ENCODE measurements at regions not wholly inside any gene's neighbourhood (a gene's known extent, or its start where the extent isn't known, plus 50 kb on each side); places are given as distances from the start of the nearest gene placed in this dataset.

- Mint-ChIP-seq H3K27ac (no peak overlapping the region), H3K27me3 (ENCODE audit: low read depth in 3 of 3) (peaks cover 4 to 10% (median 5%) of the 10 kb centered on the region in 3 donors), H3K4me3 (no peak overlapping the region), H3K36me3 (no peaks in the 10 kb centered on the region), H3K4me1 (peaks cover 1% of the 10 kb centered on the region), H3K9me3 (peaks cover 0 to 3% (median 0%) of the 10 kb centered on the region in 7 donors)
- no peak for TF ChIP-seq CTCF (IDR thresholded peaks at IDR 0.05)
- no CpG with 5 or more reads among the region's 5 CpGs for WGBS (ENCODE audit: insufficient coverage)
- no peaks in the 10 kb centered on the region for H3K9me3 ChIP-seq (replicated peaks in 1 of 2; ENCODE audit: control insufficient read depth in 1 of 2, insufficient read depth in 1 of 2, low read length in 2 of 2)
- H3K36me3 ChIP-seq (replicated peaks in 1 of 2; ENCODE audit: control insufficient read depth in 1 of 2, insufficient read depth in 2 of 2, low read length in 2 of 2) = no peaks in the 10 kb centered on the region
- no peaks in the 10 kb centered on the region for H3K27me3 ChIP-seq (ENCODE audit: control insufficient read depth in 2 of 2, insufficient read depth in 2 of 2, low read length in 2 of 2)
- H3K4me2 ChIP-seq (replicated peaks; ENCODE audit: extremely low read depth, low read length, poor library complexity, severe bottlenecking) = no peak overlapping the region
- no peaks in the 10 kb centered on the region for H3K4me1 ChIP-seq (ENCODE audit: control insufficient read depth in 1 of 2, insufficient read depth in 2 of 2, low read length in 2 of 2)
- H3K27ac ChIP-seq (ENCODE audit: low read depth in 1 of 2, low read length in 2 of 2) = no peak overlapping the region
- H3K4me3 ChIP-seq (replicated peaks in 1 of 3; ENCODE audit: low read depth in 2 of 3, low read length in 3 of 3) = no peak overlapping the region
- DNase-seq = no peak
- no peaks in the 10 kb centered on the region for H3K79me2 ChIP-seq (ENCODE audit: insufficient read depth, low read length)
- H4K20me1 ChIP-seq (ENCODE audit: insufficient read depth, low read length) = no peaks in the 10 kb centered on the region
- intact Hi-C loops (cut with micrococcal nuclease) = no loop called here
- H2AFZ ChIP-seq (ENCODE audit: insufficient read depth, low read depth, low read length, poor library complexity, severe bottlenecking) = no peak overlapping the region
- H3K9ac ChIP-seq (ENCODE audit: insufficient read depth, low read length, poor library complexity, severe bottlenecking) = no peak overlapping the region
Measured at GRCh38 chr1:168369655-168370054, 89.0 kb downstream of the TBX19 start.

GRCh38 chr1:168368131-168368530 lies 87.5 kb downstream of the TBX19 start:
- DNase-seq = no peak
- Mint-ChIP-seq H3K27me3 (ENCODE audit: low read depth in 3 of 3) (peaks cover 4 to 10% (median 5%) of the 10 kb centered on the region in 3 donors), H3K36me3 (no peaks in the 10 kb centered on the region), H3K4me3 (no peak overlapping the region), H3K4me1 (peaks cover 1% of the 10 kb centered on the region), H3K9me3 (peaks cover 0 to 3% (median 0%) of the 10 kb centered on the region in 7 donors), H3K27ac (no peak overlapping the region)
- intact Hi-C loops (cut with micrococcal nuclease) = no loop called here
- no peak overlapping the region for H3K27ac ChIP-seq (ENCODE audit: low read depth in 1 of 2, low read length in 2 of 2)
- H3K27me3 ChIP-seq (ENCODE audit: control insufficient read depth in 2 of 2, insufficient read depth in 2 of 2, low read length in 2 of 2) = no peaks in the 10 kb centered on the region
- no peak overlapping the region for H3K9ac ChIP-seq (ENCODE audit: insufficient read depth, low read length, poor library complexity, severe bottlenecking)
- no peak overlapping the region for H3K4me3 ChIP-seq (replicated peaks in 1 of 3; ENCODE audit: low read depth in 2 of 3, low read length in 3 of 3)
- no peak overlapping the region for H3K4me2 ChIP-seq (replicated peaks; ENCODE audit: extremely low read depth, low read length, poor library complexity, severe bottlenecking)
- H3K9me3 ChIP-seq (replicated peaks in 1 of 2; ENCODE audit: control insufficient read depth in 1 of 2, insufficient read depth in 1 of 2, low read length in 2 of 2) = no peaks in the 10 kb centered on the region
- no peaks in the 10 kb centered on the region for H3K36me3 ChIP-seq (replicated peaks in 1 of 2; ENCODE audit: control insufficient read depth in 1 of 2, insufficient read depth in 2 of 2, low read length in 2 of 2)
- no peak for TF ChIP-seq CTCF (IDR thresholded peaks at IDR 0.05)
- no peaks in the 10 kb centered on the region for H3K4me1 ChIP-seq (ENCODE audit: control insufficient read depth in 1 of 2, insufficient read depth in 2 of 2, low read length in 2 of 2)
- H4K20me1 ChIP-seq (ENCODE audit: insufficient read depth, low read length) = no peaks in the 10 kb centered on the region
- H2AFZ ChIP-seq (ENCODE audit: insufficient read depth, low read depth, low read length, poor library complexity, severe bottlenecking) = no peak overlapping the region
- WGBS (ENCODE audit: insufficient coverage) = no CpG with 5 or more reads among the region's 1 CpG
- H3K79me2 ChIP-seq (ENCODE audit: insufficient read depth, low read length) = no peaks in the 10 kb centered on the region

Measured in CD14-positive monocyte (primary cell).